Renal cortex interstitium (tissue), 11 donors: ENCODE measurements at regions not wholly inside any gene's neighbourhood (a gene's known extent, or its start where the extent isn't known, plus 50 kb on each side); places are given as distances from the start of the nearest gene placed in this dataset.

ENCODE experiments used
- DNase-seq, 11 donors: peaks; one replicate each; pipeline ENCODE4 v3.0.0-alpha.2; 2013; ENCODE audit warnings: low read depth in 9 of 11, low spot score in 4 of 11; ENCODE audit errors: extremely low read depth in 1 of 11

GRCh38 chr2:173654161-173654895 lies 299.7 kb downstream of the CDCA7 start:
- no peak for DNase-seq

GRCh38 chr2:173654896-173655265 lies 300.2 kb downstream of the CDCA7 start:
- no peak for DNase-seq

- no peak for DNase-seq
Observed at GRCh38 chr2:173656086-173656485, 301.4 kb downstream of the CDCA7 start.

- DNase-seq = no peak
Observed at GRCh38 chr2:173657996-173658717, 303.5 kb downstream of the CDCA7 start.

- no peak for DNase-seq
Observed at GRCh38 chr2:173658946-173659371, 304.3 kb downstream of the CDCA7 start.

- DNase-seq = no peak
Observed at GRCh38 chr2:173659509-173659908, 304.8 kb downstream of the CDCA7 start.

GRCh38 chr2:173661586-173661985 lies 303.6 kb downstream of the SP3 start:
- DNase-seq = no peak

GRCh38 chr2:173663353-173663752 lies 301.8 kb downstream of the SP3 start:
- DNase-seq = no peak

GRCh38 chr2:173663835-173664512 lies 301.2 kb downstream of the SP3 start:
- DNase-seq = no peak

- DNase-seq = no peak
Observed at GRCh38 chr2:173664513-173664910, 300.7 kb downstream of the SP3 start.

GRCh38 chr2:173666171-173666888 lies 298.8 kb downstream of the SP3 start:
- DNase-seq = no peak

- DNase-seq = no peak
Observed at GRCh38 chr2:173667014-173667413, 298.2 kb downstream of the SP3 start.

GRCh38 chr2:173667415-173667814 lies 297.8 kb downstream of the SP3 start:
- no peak for DNase-seq

- no peak for DNase-seq
Observed at GRCh38 chr2:173669271-173669853, 295.8 kb downstream of the SP3 start.

GRCh38 chr2:173669888-173670287 lies 295.3 kb downstream of the SP3 start:
- DNase-seq = no peak

GRCh38 chr2:173672573-173673340 lies 292.4 kb downstream of the SP3 start:
- no peak for DNase-seq

GRCh38 chr2:173673640-173674039 lies 291.5 kb downstream of the SP3 start:
- DNase-seq = no peak

GRCh38 chr2:173676647-173677046 lies 288.5 kb downstream of the SP3 start:
- DNase-seq = no peak

GRCh38 chr2:173678186-173678585 lies 287.0 kb downstream of the SP3 start:
- DNase-seq = no peak
